ENCODE measurements at regions not wholly inside any gene's neighbourhood (a gene's known extent, or its start where the extent isn't known, plus 50 kb on each side); places are given as distances from the start of the nearest gene placed in this dataset.

DNA sequence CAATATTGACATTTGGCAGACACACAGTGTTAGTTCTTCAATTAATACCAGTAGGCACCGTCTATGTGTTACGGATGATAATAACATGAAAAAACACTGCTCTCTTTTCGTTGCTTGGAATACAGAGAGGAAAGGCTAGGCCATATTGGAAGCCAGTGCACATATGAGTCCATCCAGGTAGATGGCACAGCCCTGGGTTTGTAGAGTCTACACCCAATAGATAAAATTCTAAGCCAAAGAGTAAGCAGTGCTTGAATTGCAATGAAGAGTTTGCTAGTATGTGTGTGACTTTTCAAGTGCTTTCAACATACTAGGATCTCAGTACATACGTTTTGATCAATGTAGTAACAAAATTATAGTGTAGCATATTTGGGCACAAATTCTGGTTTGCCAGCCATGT, 243.3 kb upstream of the AVPR1A start:
- H3K36me3 ChIP-seq (ENCODE audit: insufficient read depth, low read length, poor library complexity, severe bottlenecking), result no peaks in the 10 kb centered on the region
- POLR2A ChIA-PET (ENCODE audit: low non-redundant PET), result no interaction called here
- H3K4me3 ChIP-seq (ENCODE audit: low read depth, low read length, poor library complexity, severe bottlenecking), result no peak overlapping the region
- H3K9me3 ChIP-seq (ENCODE audit: low read depth, low read length, poor library complexity, severe bottlenecking), result no peaks in the 10 kb centered on the region
- CTCF ChIA-PET, result no interaction called here
- BruUV-seq (replicated peaks), result no TSS peak
- no peak for DNase-seq (ENCODE audit: low spot score)
- TF ChIP-seq, protein P1, sequence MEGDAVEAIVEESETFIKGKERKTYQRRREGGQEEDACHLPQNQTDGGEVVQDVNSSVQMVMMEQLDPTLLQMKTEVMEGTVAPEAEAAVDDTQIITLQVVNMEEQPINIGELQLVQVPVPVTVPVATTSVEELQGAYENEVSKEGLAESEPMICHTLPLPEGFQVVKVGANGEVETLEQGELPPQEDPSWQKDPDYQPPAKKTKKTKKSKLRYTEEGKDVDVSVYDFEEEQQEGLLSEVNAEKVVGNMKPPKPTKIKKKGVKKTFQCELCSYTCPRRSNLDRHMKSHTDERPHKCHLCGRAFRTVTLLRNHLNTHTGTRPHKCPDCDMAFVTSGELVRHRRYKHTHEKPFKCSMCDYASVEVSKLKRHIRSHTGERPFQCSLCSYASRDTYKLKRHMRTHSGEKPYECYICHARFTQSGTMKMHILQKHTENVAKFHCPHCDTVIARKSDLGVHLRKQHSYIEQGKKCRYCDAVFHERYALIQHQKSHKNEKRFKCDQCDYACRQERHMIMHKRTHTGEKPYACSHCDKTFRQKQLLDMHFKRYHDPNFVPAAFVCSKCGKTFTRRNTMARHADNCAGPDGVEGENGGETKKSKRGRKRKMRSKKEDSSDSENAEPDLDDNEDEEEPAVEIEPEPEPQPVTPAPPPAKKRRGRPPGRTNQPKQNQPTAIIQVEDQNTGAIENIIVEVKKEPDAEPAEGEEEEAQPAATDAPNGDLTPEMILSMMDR (conservative IDR thresholded peaks at IDR 0.05; ENCODE audit: low read depth, low read length), result no peak
- no peak for TF ChIP-seq EZH2 (IDR thresholded peaks at IDR 0.05; ENCODE audit: borderline replicate concordance, low read depth, low read length, poor library complexity, severe bottlenecking)
- no peaks in the 10 kb centered on the region for H3K4me1 ChIP-seq (ENCODE audit: insufficient read depth, low read length, poor library complexity, severe bottlenecking)
- intact Hi-C loops (cut with micrococcal nuclease; ENCODE audit: unreplicated experiment), result no loop called here
- no peak overlapping the region for H3K27ac ChIP-seq (ENCODE audit: low read depth, low read length, poor library complexity, severe bottlenecking)
- H3K27me3 ChIP-seq (replicated peaks; ENCODE audit: insufficient read depth, low read depth, low read length, poor library complexity), result no peaks in the 10 kb centered on the region

DNA sequence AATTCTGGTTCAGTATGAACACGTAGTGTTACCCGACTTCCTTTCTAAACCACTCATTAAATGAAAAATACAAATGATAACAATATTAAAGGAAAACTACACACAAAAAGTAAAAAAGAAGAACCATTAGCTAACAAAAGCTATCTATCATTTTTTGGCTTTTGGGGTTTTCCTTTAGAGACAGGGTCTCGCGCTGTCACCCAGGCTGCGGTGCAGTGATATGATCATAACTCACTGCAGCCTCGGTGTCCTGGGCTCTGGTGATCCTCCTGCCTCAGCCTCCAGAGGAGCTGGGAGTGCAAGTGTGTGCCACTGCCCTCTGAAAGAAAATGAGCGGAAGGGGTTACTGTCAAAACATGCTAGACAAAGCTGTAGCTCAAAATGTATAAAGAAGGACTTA, 238.2 kb upstream of the AVPR1A start:
- no peak overlapping the region for H3K4me3 ChIP-seq (ENCODE audit: low read depth, low read length, poor library complexity, severe bottlenecking)
- no peaks in the 10 kb centered on the region for H3K27me3 ChIP-seq (replicated peaks; ENCODE audit: insufficient read depth, low read depth, low read length, poor library complexity)
- DNase-seq (ENCODE audit: low spot score), result no peak
- intact Hi-C loops (cut with micrococcal nuclease; ENCODE audit: unreplicated experiment), result no loop called here
- no peaks in the 10 kb centered on the region for H3K4me1 ChIP-seq (ENCODE audit: insufficient read depth, low read length, poor library complexity, severe bottlenecking)
- ChIA-PET POLR2A (ENCODE audit: low non-redundant PET) (no interaction called here), CTCF (interaction anchor here (0.8 kb wide), 1 partner anchor 545 kb away, joined by 6 read pairs; no protein-coding TSS in a partner anchor)
- H3K9me3 ChIP-seq (ENCODE audit: low read depth, low read length, poor library complexity, severe bottlenecking), result no peaks in the 10 kb centered on the region
- no TSS peak for BruUV-seq (replicated peaks)
- no peak overlapping the region for H3K27ac ChIP-seq (ENCODE audit: low read depth, low read length, poor library complexity, severe bottlenecking)
- no peaks in the 10 kb centered on the region for H3K36me3 ChIP-seq (ENCODE audit: insufficient read depth, low read length, poor library complexity, severe bottlenecking)
- no peak for TF ChIP-seq EZH2 (IDR thresholded peaks at IDR 0.05; ENCODE audit: borderline replicate concordance, low read depth, low read length, poor library complexity, severe bottlenecking)
- TF ChIP-seq, protein P1 (conservative IDR thresholded peaks at IDR 0.05; ENCODE audit: low read depth, low read length), result no peak

DNA sequence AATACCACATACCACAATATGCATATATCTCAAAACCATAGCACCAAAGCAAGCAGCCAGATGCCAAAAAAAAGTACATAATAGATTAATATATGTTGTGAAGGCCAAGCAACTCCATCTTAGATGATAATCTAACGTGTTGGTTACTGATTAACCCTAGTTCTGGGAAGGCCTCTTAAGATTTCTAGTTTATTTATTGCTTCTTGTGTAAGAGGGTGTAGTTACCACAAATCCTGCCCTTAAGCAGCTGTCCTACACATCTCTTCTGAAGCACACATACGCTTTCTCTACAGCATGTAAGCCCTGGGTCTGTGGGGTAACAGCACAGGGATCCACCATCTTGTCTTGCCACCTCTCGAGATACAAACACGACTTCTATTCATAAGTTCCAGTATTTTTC, 236.8 kb upstream of the AVPR1A start:
- no peak for DNase-seq (ENCODE audit: low spot score)

More for the DNA sequence above, 236.8 kb upstream of the AVPR1A start:
- CTCF ChIA-PET, result no interaction called here
- POLR2A ChIA-PET (ENCODE audit: low non-redundant PET), result no interaction called here
- Histone ChIP-seq H3K27me3 (replicated peaks; ENCODE audit: insufficient read depth, low read depth, low read length, poor library complexity) (no peaks in the 10 kb centered on the region), H3K27ac (ENCODE audit: low read depth, low read length, poor library complexity, severe bottlenecking) (no peak overlapping the region), H3K9me3 (ENCODE audit: low read depth, low read length, poor library complexity, severe bottlenecking) (no peaks in the 10 kb centered on the region), H3K4me1 (ENCODE audit: insufficient read depth, low read length, poor library complexity, severe bottlenecking) (no peaks in the 10 kb centered on the region), H3K4me3 (ENCODE audit: low read depth, low read length, poor library complexity, severe bottlenecking) (no peak overlapping the region), H3K36me3 (ENCODE audit: insufficient read depth, low read length, poor library complexity, severe bottlenecking) (no peaks in the 10 kb centered on the region)
- intact Hi-C loops (cut with micrococcal nuclease; ENCODE audit: unreplicated experiment), result no loop called here
- TF ChIP-seq, protein P1 (conservative IDR thresholded peaks at IDR 0.05; ENCODE audit: low read depth, low read length), result no peak
- no peak for TF ChIP-seq EZH2 (IDR thresholded peaks at IDR 0.05; ENCODE audit: borderline replicate concordance, low read depth, low read length, poor library complexity, severe bottlenecking)
- BruUV-seq (replicated peaks), result no TSS peak

All from A673 (cell line).